CD4-positive, alpha-beta T cell treated with Interleukin-10 for 1 hour (primary cell): ENCODE measurements at regions not wholly inside any gene's neighbourhood (a gene's known extent, or its start where the extent isn't known, plus 50 kb on each side); places are given as distances from the start of the nearest gene placed in this dataset.
"Not testable (repeated sequence)": the region's sequence is repeated elsewhere in the genome, so short reads cannot be mapped to it uniquely, and the experiment has no call there.

Experiments used
- DNase-seq: peaks from one replicate; pipeline ENCODE4 v3.0.0-alpha.2; 2020

DNA sequence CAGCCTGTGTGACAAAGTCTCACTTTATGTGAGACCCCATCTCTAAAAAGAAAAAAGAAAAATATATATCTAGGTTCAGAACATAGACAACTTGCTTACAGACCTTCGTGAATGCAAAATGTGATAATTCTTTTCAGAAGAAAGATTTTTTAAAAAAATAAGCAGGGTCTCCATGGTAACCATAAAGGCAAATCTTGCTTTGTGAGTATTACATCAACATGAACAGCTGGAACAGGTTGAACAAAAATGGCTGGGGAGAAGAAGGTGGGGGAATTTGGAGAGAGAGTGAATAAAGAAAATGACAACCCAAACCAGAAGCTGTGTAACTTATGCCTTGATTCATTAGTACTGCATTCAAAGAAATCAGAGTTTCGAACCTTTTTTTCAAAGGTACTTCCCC lies 125.2 kb upstream of the RAP2B start:
- no peak for DNase-seq

DNA sequence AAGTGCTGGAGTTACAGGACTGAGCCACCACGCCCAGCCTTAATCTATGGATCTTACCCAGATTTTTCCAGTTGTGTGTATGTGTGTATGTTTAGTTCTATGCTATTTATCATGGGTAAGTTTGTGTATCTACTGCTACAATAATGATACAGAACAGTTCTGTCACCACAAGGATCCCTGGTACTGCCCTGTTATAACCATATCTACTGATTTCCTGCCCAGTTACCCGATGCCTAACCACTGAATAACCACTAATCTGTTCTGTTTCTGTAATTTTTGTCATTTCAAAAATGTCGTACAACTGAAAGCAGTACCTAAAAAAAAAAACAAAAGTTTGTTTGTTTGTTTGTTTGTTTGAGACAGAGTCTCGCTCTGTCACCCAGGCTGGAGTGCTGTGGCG lies 123.7 kb upstream of the RAP2B start:
- no peak for DNase-seq

DNA sequence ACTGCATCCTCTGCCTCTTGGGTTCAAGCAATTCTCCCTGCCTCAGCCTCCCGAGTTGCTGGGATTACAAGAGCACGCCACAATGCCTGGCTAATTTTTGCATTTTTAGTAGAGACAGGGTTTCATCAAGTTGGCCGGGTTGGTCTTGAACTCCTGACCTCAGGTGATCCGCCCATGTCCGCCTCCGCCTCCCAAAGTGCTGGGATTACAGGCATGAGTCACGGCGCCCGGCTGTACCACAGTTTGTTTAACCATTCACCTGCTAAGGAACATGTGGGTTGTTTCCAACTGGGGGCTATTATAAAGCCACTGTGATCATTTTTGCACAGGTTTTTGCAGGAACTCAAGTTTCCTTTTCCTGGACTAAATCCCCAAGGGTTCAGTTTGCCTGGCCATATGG lies 123.2 kb upstream of the RAP2B start:
- no peak for DNase-seq

DNA sequence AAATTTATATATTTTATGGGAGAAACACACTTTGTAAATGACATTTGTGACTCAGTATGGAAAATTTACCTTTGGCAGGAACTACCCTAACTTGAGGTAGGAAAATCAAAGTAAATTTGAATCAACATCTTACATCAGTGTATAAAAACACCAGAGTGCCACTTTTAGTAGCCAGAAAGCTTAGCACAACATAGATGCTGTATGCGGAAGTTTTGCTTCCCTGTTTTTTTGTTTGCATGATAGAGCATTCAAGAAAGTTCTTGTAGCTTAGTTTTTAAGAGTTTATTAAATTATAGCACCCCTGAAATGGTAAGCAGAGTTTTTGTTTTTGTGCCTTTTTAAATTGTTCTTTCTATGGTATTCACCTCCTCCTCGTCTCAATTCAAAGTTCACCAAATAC lies 120.8 kb upstream of the RAP2B start:
- DNase-seq: no peak

DNA sequence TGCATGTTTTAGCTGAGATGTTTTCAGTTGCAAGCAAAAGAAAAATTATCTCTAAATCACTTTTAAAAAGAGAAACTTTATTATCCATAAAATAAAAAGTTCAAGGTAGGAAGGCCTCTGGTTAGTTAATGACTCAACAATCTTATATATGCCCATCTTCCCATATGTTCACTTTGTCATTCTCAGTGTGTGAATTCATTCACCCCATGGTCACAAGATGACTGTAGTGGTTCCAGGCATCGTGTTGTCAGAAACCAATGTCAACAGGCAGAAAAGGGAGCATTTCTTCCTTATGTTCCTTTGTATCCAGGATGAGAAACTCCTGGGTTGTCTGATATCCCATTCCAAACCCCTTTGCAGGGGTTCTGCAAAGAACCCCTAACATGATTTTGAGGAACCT lies 119.9 kb upstream of the RAP2B start:
- no peak for DNase-seq

DNA sequence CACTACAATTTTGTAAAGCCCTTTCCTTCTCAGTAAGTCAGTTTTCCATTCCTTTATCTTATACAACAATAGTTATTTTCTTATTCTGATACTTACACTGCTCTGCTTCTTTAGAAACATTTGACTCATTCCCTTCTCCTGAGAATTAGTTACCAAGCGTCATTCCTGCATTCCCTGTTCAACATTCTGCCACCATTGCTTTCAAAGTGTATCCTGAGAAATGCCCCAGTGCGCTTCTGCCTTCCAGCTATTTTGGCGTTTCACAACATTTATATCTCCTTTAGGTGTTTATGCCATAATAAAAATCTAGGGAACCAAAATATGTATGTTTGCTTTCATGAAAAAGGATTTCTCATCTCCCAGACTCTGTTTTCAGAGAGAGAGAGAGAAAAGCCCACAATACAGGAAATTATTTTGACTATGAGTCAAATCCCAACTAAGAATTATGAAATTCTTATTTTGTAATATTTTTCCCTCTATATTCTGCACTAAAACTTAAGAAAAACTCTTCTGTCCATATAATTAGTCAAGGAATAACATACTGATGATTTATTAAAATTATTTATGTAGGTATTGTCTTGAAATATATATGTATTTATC lies 118.2 kb upstream of the RAP2B start:
- DNase-seq: no peak

DNA sequence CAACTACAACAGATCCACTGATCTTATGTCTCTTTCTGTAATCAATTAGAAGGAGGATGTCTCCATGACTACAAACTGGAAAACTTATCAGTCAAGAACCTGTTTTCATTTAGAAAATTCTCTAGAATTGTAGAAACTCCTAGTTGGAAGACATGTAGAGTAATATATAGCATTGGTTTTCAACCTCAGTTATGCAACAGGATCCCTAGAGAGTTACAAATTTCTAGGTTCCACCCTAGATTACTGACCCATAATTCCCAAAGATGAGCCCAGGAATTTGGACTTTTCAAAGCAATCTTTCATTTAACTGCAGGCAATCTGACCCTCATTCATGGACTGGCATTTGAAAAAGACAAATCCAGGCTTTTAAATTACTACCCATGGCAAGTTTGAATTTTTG lies 116.9 kb upstream of the RAP2B start:
- no peak for DNase-seq

DNA sequence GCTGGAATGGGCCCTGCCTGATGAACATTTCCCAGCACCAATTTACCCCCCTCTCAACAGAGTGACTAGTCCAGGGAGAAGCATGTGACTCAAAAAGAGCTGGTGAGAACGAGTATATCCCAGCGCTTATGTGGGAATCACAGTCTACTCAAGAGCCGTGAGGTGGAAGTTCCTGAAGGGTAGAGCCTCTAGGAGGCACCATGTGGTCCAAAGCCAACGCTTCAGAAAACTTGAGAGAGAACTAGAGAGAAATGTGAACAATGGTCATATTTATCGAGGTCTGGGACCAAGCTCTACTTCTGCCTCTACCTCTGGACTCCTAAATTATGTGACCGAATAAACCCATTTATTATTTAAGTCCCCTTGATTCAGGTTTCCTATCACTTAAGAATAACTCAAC lies 111.0 kb upstream of the RAP2B start:
- DNase-seq: no peak

DNA sequence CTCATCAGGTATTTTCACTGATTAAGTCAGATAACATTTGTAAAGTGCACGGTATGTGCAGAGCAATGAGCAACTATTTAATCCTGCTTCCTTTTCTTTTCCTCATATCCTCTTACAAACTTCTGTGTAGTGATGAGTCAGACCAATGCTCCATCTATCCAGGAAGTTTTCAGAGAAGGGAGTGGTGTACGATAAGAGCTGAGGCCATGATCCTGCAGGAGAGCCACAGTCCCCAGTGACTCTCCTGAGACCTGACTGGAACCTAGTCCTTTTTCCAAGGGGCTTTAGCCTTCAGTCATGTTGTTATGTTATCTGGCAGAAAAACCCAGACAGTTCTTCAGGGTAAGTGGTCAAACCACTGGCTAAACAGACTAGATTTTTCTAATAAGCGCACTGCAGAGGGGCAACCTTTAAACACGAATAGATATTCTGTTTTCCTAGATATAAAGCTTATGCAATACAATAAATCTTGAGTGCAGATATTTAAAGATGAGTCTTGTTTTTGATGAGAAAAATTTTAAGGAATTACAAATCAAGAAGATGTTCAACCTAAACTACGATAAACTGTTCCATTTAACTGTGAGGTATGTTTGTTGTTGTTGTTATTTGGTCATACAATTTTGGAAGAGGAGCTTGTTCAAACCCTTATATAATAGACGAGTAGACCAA lies 110.5 kb upstream of the RAP2B start:
- DNase-seq: no peak

DNA sequence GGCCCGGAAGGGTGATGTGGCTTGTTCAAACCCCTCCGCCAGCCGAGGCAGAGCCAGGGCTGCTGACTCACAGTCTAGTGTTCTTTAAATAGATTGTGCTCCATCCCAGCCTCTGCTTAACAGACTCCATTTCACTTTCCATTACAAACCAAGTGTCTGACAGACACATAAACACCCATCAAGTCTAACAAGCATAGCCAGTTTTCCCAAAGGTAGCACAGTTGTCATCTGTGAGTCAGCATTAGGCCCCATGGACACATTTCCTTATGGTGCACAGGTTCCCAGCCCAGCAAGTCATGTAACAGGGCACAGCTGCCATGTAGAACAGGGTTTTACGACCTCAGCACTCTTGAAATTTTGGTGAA lies 109.9 kb upstream of the RAP2B start:
- DNase-seq: no peak

DNA sequence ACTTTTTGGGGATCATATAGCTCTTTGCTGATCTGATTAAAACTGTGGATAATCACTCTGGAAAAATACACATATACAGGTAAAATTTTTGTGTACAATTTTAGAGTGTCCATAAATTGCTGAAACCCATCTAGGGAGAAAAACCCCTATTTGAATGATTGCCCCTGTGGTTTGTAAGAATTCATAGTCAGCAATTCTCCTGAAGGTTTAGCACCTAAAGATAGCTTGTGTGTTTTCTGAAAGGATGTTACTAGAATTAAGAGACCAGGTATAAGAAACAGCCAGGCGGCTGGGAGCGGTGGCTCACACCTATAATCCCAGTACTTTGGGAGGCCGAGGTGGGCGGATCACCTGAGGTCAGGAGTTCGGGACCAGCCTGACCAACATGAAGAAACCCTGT lies 106.8 kb upstream of the RAP2B start:
- DNase-seq: no peak

DNA sequence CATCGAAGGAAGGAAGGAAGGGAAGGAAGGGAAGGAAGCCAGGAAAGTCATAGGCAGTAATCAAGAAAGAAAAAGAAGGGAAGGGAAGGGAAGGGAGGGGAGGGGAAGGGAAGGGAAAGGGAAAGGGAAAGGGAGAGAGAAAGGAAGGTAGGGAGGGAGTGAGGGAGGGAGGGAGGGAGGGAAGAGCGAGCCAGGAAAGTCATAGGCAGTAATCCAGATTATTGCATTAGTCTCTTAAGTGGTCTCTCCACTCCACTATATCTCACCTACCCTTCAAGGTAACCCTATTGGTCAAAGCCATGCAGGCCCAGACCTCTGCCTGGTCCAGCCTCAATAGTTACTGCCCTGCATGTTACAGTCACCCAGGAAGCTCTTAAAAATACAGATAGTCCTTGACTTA lies 106.2 kb upstream of the RAP2B start:
- no peak for DNase-seq

DNA sequence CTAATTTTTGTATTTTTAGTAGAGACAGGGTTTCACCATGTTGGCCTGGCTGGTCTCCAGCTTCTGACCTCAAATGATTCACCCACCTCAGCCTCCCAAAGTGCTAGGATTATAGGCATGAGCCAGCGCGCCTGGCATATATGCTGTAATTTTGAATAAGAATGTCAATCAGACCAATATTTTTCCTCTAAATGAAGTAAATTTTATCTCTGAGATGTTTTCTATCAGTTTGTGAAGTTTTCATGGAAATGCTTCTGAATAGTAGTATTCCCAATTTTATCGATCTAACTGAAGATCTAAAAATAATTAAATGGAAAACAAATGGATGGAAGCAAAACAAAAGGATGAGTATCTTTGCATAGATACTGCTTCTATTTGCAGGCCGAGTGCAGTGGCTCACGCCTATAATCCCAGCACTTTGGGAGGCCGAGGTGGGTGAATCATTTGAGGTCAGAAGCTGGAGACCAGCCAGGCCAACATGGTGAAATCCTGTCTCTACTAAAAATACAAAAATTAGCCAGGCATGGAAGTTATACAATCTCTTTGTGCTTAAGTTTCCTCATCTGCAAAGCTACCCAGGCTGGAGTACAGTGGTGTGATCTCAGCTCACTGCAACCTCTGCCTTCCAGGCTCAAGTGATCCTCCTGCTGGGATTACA lies 103.9 kb upstream of the RAP2B start:
- not testable (repeated sequence) for DNase-seq

DNA sequence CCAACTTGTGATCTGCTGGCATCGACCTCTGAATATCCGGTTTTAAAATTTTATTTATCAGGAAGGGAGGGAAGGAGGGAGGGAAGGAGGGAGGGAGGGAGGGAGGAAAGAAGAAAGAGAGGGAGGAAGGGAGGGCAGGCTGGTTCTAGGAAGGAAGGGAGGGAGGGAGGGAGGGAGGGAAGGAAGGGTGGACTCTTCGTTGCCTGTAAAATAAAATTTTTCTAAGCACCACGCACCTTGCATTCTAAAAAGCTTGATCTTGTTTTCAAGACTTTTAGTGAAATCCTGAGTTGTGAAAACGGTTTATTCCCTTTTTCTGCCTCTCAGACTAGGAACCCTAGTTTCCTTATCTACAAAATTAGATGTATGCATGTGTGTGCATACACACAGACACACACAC lies 101.7 kb upstream of the RAP2B start:
- DNase-seq: no peak

DNA sequence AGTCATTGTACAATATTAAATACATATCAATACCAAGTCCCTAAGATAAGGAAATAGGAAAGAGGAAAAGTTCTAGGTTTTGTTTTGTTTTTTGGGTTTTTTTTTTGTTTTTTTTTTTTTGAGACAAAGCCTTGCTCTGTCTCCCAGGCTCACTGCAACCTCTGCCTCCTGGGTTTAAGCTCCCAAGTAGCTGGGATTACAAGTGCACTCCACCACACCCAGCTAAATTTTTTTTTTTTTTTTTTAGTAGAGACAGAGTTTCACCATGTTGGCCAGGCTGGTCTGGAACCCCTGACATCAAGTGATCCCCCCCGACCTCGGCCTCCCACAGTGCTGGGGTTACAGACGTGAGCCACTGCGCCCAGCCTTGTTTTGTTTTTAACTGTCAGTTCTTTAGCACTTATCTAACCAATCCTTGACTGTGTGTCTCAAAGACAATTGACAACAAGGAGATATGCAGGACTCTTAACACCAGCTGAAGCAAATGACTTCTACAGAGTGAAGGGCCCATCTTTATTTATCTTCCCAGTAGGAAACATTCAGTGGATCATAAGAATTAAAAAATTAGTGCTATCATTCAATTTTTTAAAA lies 100.0 kb upstream of the RAP2B start:
- DNase-seq: no peak

DNA sequence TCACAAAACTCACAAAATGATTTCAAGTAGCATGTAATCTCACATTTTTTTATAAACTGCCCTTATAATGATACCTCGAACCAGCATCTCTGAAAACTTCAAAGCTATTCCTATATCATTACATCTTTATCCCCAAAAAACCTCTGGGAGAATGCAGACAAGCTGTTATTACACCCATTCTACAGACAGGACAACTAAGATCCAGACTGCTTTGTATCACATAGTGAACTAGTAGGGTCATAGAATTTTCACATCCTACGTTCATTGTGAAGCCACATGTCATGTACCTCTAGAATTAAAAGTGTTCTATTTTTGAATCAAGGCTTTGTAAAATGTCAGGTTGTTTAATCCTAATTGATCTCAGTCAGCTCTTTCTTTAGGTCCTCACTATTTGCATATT lies 98.7 kb upstream of the RAP2B start:
- no peak for DNase-seq

DNA sequence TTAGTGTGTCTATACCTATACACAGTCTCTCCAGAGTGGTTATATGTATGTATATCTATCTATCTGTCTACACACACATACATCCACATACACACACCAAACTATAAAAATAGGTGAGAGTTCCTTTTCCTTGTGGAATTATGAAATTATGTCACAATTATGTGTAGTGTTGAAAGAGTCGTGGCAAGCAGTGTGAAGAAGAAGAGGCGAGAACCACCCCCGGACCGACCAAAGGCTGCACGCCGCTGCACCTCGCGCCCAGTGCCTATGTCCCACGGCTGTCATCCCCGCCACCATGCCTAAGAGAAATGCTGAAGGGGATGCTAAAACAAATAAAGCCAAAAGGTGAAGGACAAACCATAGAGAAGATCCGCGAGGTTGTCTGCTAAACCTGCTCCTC lies 95.0 kb upstream of the RAP2B start:
- no peak for DNase-seq

DNA sequence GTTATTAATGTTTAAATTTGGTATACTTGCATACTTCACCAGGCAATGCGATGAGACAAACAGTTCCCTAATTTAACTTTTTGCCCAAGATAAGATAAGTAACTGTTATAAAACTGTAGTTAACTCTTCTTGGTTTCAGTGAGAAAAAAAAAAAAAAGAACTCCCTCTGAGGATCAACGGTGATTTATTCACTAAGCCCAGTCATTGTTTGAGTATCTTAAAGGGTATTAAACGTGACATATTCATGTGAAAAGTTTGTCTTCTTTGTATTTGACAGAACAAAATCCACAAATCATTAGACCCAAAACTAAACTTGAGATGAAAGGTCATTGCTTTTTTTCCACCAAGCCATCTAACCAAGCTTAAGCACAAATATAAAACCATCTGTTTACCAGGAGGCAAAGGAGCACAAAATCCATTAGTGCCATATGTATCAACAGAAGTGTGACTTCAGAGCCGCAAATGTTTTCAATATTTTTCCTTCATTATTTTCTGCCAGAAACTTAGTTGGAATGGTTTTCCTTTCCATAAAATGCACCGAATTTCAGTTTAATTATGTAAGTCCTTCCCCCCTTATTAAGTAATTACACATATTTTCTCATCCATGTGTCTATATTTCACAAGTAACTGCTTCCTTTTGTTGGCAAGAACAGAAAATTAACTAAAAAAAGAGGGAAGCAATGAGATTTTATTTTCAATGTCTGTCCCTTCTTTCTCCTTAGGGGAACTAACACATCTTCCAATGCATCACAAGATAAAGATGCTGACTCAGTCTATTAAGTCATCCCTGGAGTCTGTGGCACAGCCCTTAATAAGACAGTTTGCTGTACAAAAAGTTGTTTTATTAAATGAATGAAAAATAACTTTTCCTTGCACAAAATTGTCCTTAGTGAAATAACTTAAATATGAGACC lies 92.2 kb upstream of the RAP2B start:
- DNase-seq: no peak

DNA sequence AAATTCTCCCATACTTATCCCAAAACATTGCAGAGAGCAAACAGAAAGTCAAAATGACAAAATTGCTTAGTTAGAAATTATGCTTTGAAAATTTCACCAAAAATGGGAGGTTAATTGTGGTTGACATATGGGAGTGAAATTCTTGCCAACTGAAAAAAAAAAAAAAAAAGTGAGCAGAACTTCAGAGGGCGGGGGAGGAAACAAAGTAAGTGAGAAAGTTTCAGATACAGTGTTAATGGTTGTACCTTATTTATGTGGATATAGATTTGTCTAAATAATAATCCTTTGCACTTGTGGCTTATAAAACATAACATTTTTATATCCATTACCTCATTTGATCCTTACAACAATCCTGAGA lies 91.5 kb upstream of the RAP2B start:
- no peak for DNase-seq

DNA sequence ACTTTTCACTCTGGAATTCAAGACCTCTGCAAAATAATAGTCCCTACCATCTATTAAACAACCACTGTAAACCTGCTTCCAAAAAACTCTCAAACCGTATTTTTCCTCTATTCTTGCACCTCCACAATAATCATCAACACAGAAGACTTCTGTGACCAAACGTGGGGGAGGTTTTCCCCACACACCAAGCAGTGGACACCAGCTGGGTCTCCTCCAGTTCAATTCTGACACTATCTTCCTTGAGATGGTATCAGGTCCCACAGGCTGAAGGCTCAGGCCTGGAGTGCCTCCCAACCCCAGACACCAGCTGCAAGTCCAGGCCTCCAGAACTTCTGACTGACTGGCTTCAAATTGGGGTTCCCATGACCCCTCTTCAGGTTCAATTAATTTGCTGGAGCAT lies 89.6 kb upstream of the RAP2B start:
- no peak for DNase-seq

DNA sequence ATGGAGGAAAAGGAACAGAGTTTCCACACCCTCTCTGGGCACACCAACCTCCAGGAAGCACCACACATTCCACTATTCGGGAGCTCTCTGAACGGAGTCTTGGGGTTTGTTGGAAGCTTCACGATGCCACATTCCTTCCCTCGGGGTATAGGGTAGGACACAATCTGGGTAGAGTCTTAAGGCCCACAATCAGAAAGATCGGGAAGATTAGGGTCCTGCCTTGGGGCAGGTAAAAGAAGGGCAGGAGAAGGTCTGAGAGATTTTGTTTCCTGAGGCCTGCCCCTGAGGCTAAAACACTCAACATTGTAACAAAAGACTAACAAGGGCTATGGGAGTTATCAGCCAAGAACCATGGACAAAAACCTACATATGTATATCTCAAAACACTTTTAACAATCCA lies 89.2 kb upstream of the RAP2B start:
- DNase-seq: no peak

DNA sequence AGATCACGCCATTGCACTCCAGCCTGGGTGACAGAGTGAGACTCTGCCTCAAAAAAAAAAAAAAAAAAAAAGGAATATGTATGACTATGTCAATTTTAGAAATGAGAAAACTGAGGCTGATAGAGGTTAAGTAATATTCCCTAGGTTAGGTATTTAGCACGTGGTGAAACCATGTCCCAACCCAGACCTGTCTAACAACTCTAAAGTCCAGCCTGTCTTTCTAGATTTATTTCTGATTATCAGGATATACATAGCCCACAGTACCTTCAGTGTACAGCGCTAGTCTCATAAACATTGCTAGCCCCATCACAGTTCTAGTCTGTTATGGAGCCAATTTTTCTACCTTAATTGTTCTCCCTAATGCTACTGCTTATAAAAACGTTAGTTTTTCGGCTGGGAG lies 88.4 kb upstream of the RAP2B start:
- DNase-seq: no peak

DNA sequence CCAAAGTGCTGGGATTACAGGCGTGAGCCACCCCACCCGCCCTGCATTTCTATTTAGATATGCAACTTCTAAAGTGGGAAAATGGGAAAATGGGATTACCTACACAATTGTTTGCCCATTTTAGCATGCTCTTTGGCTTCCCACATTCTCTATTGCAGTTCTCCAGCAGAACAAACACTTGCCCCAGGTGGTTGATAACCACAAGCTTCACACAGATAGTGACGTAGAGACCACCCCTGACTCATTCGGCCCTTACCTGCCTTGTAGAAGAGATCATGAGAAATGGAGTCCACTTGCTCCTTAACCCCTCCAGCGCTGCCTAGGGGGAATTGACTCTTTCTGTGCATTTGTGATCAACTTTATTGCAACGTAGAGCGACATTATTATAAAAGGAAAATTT lies 83.2 kb upstream of the RAP2B start:
- DNase-seq: no peak

DNA sequence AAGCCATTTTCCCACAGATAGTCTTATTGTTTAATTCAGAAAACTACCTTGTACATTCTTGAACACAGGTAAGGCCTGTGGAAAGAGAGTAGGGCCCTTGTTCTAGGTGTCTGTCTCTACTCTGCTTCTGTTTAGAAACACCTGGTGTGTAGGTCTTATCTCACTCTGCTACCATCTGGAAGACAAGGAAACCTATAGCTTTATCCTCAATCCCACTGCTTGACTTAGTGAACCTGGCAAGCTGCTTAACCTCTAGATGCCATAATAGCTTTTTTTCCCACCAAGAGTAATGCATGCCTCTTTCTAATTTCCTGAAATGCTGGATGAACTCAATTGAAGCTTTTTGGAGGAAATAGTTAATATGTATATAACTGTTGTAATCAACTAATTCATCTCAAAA lies 82.6 kb upstream of the RAP2B start:
- DNase-seq: no peak
